SK-N-MC (cell line): ENCODE measurements at regions not wholly inside any gene's neighbourhood (a gene's known extent, or its start where the extent isn't known, plus 50 kb on each side); places are given as distances from the start of the nearest gene placed in this dataset.

ENCODE experiments used
- DNase-seq: peaks from one replicate; pipeline ENCODE4 v3.0.0-alpha.2; 2011; ENCODE audit warnings: low read depth, low spot score
- H3K27ac ChIP-seq: fragments of 200-600 bp; sonication (generic); 2 replicates; pipeline ENCODE4 v1.5.1; 2016; ENCODE audit warnings: mixed run types
- H3K36me3 ChIP-seq: fragments of 200-600 bp; sonication (generic); 2 replicates; pipeline ENCODE4 v1.6.1; 2017; ENCODE audit warnings: antibody characterized with exemption, low read length, mixed read lengths; ENCODE audit not compliant: insufficient read depth
- H3K4me3 ChIP-seq: fragments of 200-600 bp; sonication (generic); 2 replicates; pipeline ENCODE4 v1.5.1; 2016
- H3K9ac ChIP-seq: fragments of 200-600 bp; sonication (generic); 2 replicates; pipeline ENCODE4 v1.8.0; 2017; ENCODE audit warnings: mixed run types, mixed read lengths; ENCODE audit not compliant: insufficient read length
- H3K9me3 ChIP-seq: fragments of 200-600 bp; sonication (generic); 2 replicates; pipeline ENCODE4 v1.6.1; 2017; ENCODE audit warnings: low read depth, mild to moderate bottlenecking, antibody characterized with exemption, low read length, moderate library complexity, mixed read lengths
- EZH2 ChIP-seq: fragments of 200-600 bp; sonication (generic); IDR thresholded peaks from one replicate; pipeline ENCODE4 v1.6.1; 2017; ENCODE audit warnings: antibody characterized with exemption
- FOXP2 ChIP-seq: optimal IDR thresholded peaks from 2 replicates; pipeline ENCODE3; 2011; ENCODE audit warnings: mild to moderate bottlenecking, moderate library complexity; ENCODE audit not compliant: insufficient read depth; ENCODE audit errors: extremely low read length, control extremely low read depth
- POLR2AphosphoS5 ChIP-seq: IDR thresholded peaks from 2 replicates; pipeline ENCODE4 v1.6.1; 2012; ENCODE audit warnings: mild to moderate bottlenecking, low read depth, low read length, borderline replicate concordance

- no peak for DNase-seq
- no peaks in the 10 kb centered on the region for H3K36me3 ChIP-seq
- TF ChIP-seq FOXP2 (no peak), POLR2AphosphoS5 (no peak), EZH2 (no peak)
- no peak overlapping the region for H3K4me3 ChIP-seq
- no peak overlapping the region for H3K27ac ChIP-seq
- H3K9me3 ChIP-seq: 0 out of 2 replicates have a peak, but pooled peaks cover 4% of the 10 kb centered on the region
- H3K9ac ChIP-seq: no peak overlapping the region
Observed at GRCh38 chr6:148044261-148044751, 298.3 kb upstream of the SASH1 start.

- no peak overlapping the region for H3K4me3 ChIP-seq
- no peak overlapping the region for H3K9ac ChIP-seq
- no peak for DNase-seq
- H3K36me3 ChIP-seq: no peaks in the 10 kb centered on the region
- TF ChIP-seq EZH2: no peak
- no peak for TF ChIP-seq FOXP2
- no peak for TF ChIP-seq POLR2AphosphoS5
- no peak overlapping the region for H3K27ac ChIP-seq
- H3K9me3 ChIP-seq: 0 out of 2 replicates have a peak, but pooled peaks cover 4% of the 10 kb centered on the region
Observed at GRCh38 chr6:148044921-148045320, 297.7 kb upstream of the SASH1 start.

GRCh38 chr6:148053209-148053608 lies 289.4 kb upstream of the SASH1 start:
- H3K27ac ChIP-seq: no peak overlapping the region
- no peak for TF ChIP-seq FOXP2
- no peaks in the 10 kb centered on the region for H3K9me3 ChIP-seq
- H3K36me3 ChIP-seq: no peaks in the 10 kb centered on the region
- no peak overlapping the region for H3K9ac ChIP-seq
- no peak overlapping the region for H3K4me3 ChIP-seq
- DNase-seq: no peak

- no peak for DNase-seq
- Histone ChIP-seq H3K4me3 (no peak overlapping the region), H3K9me3 (no peaks in the 10 kb centered on the region), H3K27ac (no peak overlapping the region), H3K9ac (no peak overlapping the region), H3K36me3 (no peaks in the 10 kb centered on the region)
- TF ChIP-seq EZH2: no peak
- TF ChIP-seq FOXP2: no peak
- no peak for TF ChIP-seq POLR2AphosphoS5
Observed at GRCh38 chr6:148053796-148054195, 288.8 kb upstream of the SASH1 start.

- H3K4me3 ChIP-seq: no peak overlapping the region
- DNase-seq: no peak
- TF ChIP-seq POLR2AphosphoS5: no peak
- TF ChIP-seq EZH2: no peak
- TF ChIP-seq FOXP2: no peak
Observed at GRCh38 chr6:148054219-148054618, 288.4 kb upstream of the SASH1 start.

GRCh38 chr6:148055419-148055818 lies 287.2 kb upstream of the SASH1 start:
- Histone ChIP-seq H3K36me3 (no peaks in the 10 kb centered on the region), H3K9me3 (no peaks in the 10 kb centered on the region), H3K4me3 (no peak overlapping the region), H3K27ac (no peak overlapping the region), H3K9ac (no peak overlapping the region)
- DNase-seq: no peak
- TF ChIP-seq POLR2AphosphoS5: no peak
- TF ChIP-seq EZH2: no peak
- no peak for TF ChIP-seq FOXP2

More at GRCh38 chr6:148054219-148054618, 288.4 kb upstream of the SASH1 start:
- Histone ChIP-seq H3K9ac (no peak overlapping the region), H3K9me3 (no peaks in the 10 kb centered on the region), H3K27ac (no peak overlapping the region), H3K36me3 (no peaks in the 10 kb centered on the region)

- TF ChIP-seq FOXP2: no peak
- no peak for TF ChIP-seq POLR2AphosphoS5
- TF ChIP-seq EZH2: no peak
- no peak overlapping the region for H3K27ac ChIP-seq
- no peak overlapping the region for H3K9ac ChIP-seq
- no peak overlapping the region for H3K4me3 ChIP-seq
- H3K36me3 ChIP-seq: no peaks in the 10 kb centered on the region
- H3K9me3 ChIP-seq: no peaks in the 10 kb centered on the region
- no peak for DNase-seq
Observed at GRCh38 chr6:148059869-148060268, 282.8 kb upstream of the SASH1 start.

GRCh38 chr6:148064406-148065134 lies 278.1 kb upstream of the SASH1 start:
- Histone ChIP-seq H3K9me3 (no peaks in the 10 kb centered on the region), H3K36me3 (no peaks in the 10 kb centered on the region), H3K9ac (no peak overlapping the region), H3K4me3 (no peak overlapping the region), H3K27ac (no peak overlapping the region)
- DNase-seq: no peak
- TF ChIP-seq FOXP2 (no peak), POLR2AphosphoS5 (no peak), EZH2 (no peak)
